HepG2 (cell line): ENCODE measurements at regions not wholly inside any gene's neighbourhood (a gene's known extent, or its start where the extent isn't known, plus 50 kb on each side); places are given as distances from the start of the nearest gene placed in this dataset.
"Not testable (repeated sequence)": the region's sequence is repeated elsewhere in the genome, so short reads cannot be mapped to it uniquely, and the experiment has no call there.

Source experiments
- EP300 ChIP-seq, 3 experiments: sonication (generic) in 1 of 3; formaldehyde crosslinking in 1 of 3; IDR thresholded peaks; 2 replicates each; pipeline versions ENCODE4 v1.5.1 to v1.6.1; 2011 to 2020; ENCODE audit warnings: low read depth in 2 of 3, low read length in 2 of 3, borderline replicate concordance in 1 of 3, improper control_type of control experiment in 1 of 3, mild to moderate bottlenecking in 1 of 3, missing genetic modification reagents in 1 of 3, moderate library complexity in 1 of 3
- FOSL1 ChIP-seq: sonication (generic); formaldehyde crosslinking; IDR thresholded peaks from 2 replicates; pipeline ENCODE4 v1.9.0; 2021; ENCODE audit warnings: missing genetic modification reagents, borderline replicate concordance
- FOSL2 ChIP-seq: sonication (generic); formaldehyde crosslinking; IDR thresholded peaks from 2 replicates; pipeline ENCODE4 v1.4.0; 2020; ENCODE audit warnings: missing genetic modification reagents
- FOXA1 ChIP-seq, 2 experiments: fragments of 450-650 bp in 1 of 2; sonication (generic) in 1 of 2; formaldehyde crosslinking in 1 of 2; IDR thresholded peaks; 2 replicates each; pipeline versions ENCODE4 v1.4.0 to v1.6.1; 2016 to 2020; ENCODE audit warnings: missing genetic modification reagents in 1 of 2
- FOXA3 ChIP-seq: IDR thresholded peaks from 2 replicates; pipeline ENCODE4 v1.6.1; 2016; ENCODE audit warnings: missing genetic modification reagents, missing compliant biosample characterization
- FOXP1 ChIP-seq, 2 experiments: fragments of 450-650 bp in 1 of 2; IDR thresholded peaks; 2 replicates each; pipeline ENCODE4 v1.6.1; 2017 to 2018; ENCODE audit warnings: antibody characterized with exemption in 1 of 2
- ISL2 ChIP-seq: sonication (generic); formaldehyde crosslinking; IDR thresholded peaks from 2 replicates; pipeline ENCODE4 v1.5.0; 2020; ENCODE audit warnings: missing genetic modification reagents
- MIXL1 ChIP-seq: IDR thresholded peaks from 2 replicates; pipeline ENCODE4 v1.6.1; 2016
- NR2F1 ChIP-seq, 2 experiments: fragments of 450-650 bp in 1 of 2; formaldehyde crosslinking in 1 of 2; IDR thresholded peaks; 2 replicates each; pipeline versions ENCODE4 v1.5.0 to v1.6.1; 2016 to 2020; ENCODE audit warnings: mild to moderate bottlenecking in 1 of 2, missing compliant biosample characterization in 1 of 2, missing genetic modification reagents in 1 of 2, moderate library complexity in 1 of 2
- RXRB ChIP-seq: IDR thresholded peaks from 2 replicates; pipeline ENCODE4 v1.6.1; 2016; ENCODE audit warnings: borderline replicate concordance, missing genetic modification reagents, missing compliant biosample characterization
- SAP130 ChIP-seq: IDR thresholded peaks from 2 replicates; pipeline ENCODE4 v1.6.1; 2016; ENCODE audit warnings: low read depth
- SOX5 ChIP-seq: IDR thresholded peaks from 2 replicates; pipeline ENCODE4 v1.6.1; 2016; ENCODE audit warnings: borderline replicate concordance
- SP5 ChIP-seq: IDR thresholded peaks from 2 replicates; pipeline ENCODE4 v1.6.1; 2016; ENCODE audit warnings: low read depth, borderline replicate concordance
- TBX2 ChIP-seq: sonication (generic); formaldehyde crosslinking; IDR thresholded peaks from 2 replicates; pipeline ENCODE4 v1.5.0; 2020; ENCODE audit warnings: missing genetic modification reagents, mild to moderate bottlenecking, borderline replicate concordance
- ZNF264 ChIP-seq: sonication (generic); formaldehyde crosslinking; IDR thresholded peaks from 2 replicates; pipeline ENCODE4 v1.4.0; 2020; ENCODE audit warnings: missing genetic modification reagents
- ZNF644 ChIP-seq: IDR thresholded peaks from 2 replicates; pipeline ENCODE4 v1.6.1; 2016; ENCODE audit warnings: low read depth
- TF ChIP-seq, protein P1 (sequence below): sonication (generic); formaldehyde crosslinking; IDR thresholded peaks from 2 replicates; pipeline ENCODE4 v1.5.1; 2020; ENCODE audit warnings: mild to moderate bottlenecking, moderate library complexity, missing genetic modification reagents
- TF ChIP-seq, protein P2 (sequence below): sonication (generic); formaldehyde crosslinking; IDR thresholded peaks from 2 replicates; pipeline ENCODE4 v1.4.0; 2020; ENCODE audit warnings: missing genetic modification reagents
- TF ChIP-seq, protein P3 (sequence below): IDR thresholded peaks from 2 replicates; pipeline ENCODE4 v1.6.1; 2016; ENCODE audit warnings: mild to moderate bottlenecking
- TF ChIP-seq, protein P4 (sequence below): IDR thresholded peaks from 2 replicates; pipeline ENCODE4 v1.6.1; 2016

DNA sequence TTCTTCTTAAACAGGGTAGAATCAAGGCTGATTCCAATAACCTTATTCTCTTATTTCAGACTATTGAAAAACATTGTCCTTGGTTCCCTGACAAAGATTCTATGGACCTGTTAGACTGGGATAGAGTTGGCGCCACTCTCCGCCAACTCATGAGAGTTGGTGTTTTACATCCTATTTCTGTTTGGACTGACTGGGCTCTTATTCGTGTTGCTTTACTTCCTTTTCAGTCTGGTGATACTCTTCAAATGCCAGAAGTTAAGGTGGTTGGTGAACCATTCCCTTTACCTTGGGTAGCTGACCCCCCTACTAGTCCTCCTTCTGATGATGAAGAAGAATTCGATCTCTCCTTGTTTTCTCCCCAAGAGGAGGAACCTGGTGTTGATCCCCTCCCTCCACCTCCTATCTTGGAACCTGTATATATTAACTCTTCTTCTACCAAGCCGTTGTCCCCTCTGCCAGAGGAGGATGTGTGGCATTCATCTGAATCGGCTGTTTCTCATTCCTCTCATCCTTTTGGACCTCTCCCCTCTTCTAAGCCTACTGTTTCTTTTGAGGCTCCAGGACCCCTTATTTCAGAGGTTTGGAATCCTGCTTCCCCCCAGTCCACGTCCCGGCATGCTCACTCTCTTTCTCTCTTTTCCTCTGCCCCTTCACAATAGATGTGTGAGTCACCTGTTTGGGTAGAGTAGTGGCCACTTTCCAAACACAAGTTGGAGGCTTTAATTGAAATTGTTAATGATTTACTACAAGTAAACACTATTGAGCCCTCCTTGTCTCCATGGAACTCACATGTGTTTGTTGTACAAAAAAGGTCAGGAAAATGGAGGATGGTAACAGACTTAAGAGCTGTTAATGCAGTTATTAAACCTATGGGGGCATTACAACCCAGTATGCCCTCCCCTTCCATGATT, 585.7 kb downstream of the NSUN3 start (continued):
- TF ChIP-seq ZNF264 (CRISPR knock-in tag) (peak; percentile 78; the same call in 1 of the 2 replicates), FOXA1 (CRISPR knock-in tag; IDR thresholded peaks at IDR 0.05) (peak; percentile 68), FOXA3 (CRISPR knock-in tag) (peak; percentile 78), ZNF644 (CRISPR knock-in tag) (peak; percentile 87), ISL2 (CRISPR knock-in tag) (peak; percentile 64), EP300 (IDR thresholded peaks at IDR 0.05; ENCODE audit: low read depth in 2 of 2, low read length in 2 of 2) (peak in 1 of 2 experiments; percentile 59; a peak in 1 of 4 replicates), EP300 (CRISPR knock-in tag; IDR thresholded peaks at IDR 0.05; ENCODE audit: borderline replicate concordance) (0 out of 2 replicates have a peak, but pooled peaks have one; percentile 16), SP5 (CRISPR knock-in tag) (0 out of 2 replicates have a peak, but pooled peaks have one; percentile 39), FOSL2 (peak; percentile 95), NR2F1 (CRISPR knock-in tag; IDR thresholded peaks at IDR 0.05) (0 out of 4 replicates have a peak, but pooled peaks of 1 of the 2 experiments have one; percentile 19), RXRB (CRISPR knock-in tag) (0 out of 2 replicates have a peak, but pooled peaks have one; percentile 23), FOSL1 (CRISPR knock-in tag) (peak; percentile 54; the same call in 1 of the 2 replicates), FOXP1 (CRISPR knock-in tag; IDR thresholded peaks at IDR 0.05) (peak; percentile 84), TBX2 (CRISPR knock-in tag) (peak; percentile 49; the same call in 1 of the 2 replicates), MIXL1 (CRISPR knock-in tag) (peak; percentile 87), SAP130 (CRISPR knock-in tag) (peak; percentile 57), SOX5 (CRISPR knock-in tag) (peak; percentile 83; the same call in 1 of the 2 replicates)
- TF ChIP-seq FOXA1, FOXP1 (IDR thresholded peaks at IDR 0.05): not testable (repeated sequence)
- TF ChIP-seq, protein P1, sequence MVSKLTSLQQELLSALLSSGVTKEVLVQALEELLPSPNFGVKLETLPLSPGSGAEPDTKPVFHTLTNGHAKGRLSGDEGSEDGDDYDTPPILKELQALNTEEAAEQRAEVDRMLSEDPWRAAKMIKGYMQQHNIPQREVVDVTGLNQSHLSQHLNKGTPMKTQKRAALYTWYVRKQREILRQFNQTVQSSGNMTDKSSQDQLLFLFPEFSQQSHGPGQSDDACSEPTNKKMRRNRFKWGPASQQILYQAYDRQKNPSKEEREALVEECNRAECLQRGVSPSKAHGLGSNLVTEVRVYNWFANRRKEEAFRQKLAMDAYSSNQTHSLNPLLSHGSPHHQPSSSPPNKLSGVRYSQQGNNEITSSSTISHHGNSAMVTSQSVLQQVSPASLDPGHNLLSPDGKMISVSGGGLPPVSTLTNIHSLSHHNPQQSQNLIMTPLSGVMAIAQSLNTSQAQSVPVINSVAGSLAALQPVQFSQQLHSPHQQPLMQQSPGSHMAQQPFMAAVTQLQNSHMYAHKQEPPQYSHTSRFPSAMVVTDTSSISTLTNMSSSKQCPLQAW (CRISPR knock-in tag) = peak; percentile 92; the same call in 1 of the 2 replicates
- TF ChIP-seq, protein P2, sequence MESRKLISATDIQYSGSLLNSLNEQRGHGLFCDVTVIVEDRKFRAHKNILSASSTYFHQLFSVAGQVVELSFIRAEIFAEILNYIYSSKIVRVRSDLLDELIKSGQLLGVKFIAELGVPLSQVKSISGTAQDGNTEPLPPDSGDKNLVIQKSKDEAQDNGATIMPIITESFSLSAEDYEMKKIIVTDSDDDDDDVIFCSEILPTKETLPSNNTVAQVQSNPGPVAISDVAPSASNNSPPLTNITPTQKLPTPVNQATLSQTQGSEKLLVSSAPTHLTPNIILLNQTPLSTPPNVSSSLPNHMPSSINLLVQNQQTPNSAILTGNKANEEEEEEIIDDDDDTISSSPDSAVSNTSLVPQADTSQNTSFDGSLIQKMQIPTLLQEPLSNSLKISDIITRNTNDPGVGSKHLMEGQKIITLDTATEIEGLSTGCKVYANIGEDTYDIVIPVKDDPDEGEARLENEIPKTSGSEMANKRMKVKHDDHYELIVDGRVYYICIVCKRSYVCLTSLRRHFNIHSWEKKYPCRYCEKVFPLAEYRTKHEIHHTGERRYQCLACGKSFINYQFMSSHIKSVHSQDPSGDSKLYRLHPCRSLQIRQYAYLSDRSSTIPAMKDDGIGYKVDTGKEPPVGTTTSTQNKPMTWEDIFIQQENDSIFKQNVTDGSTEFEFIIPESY (CRISPR knock-in tag) = peak; percentile 53; the same call in 1 of the 2 replicates
- TF ChIP-seq, protein P3, sequence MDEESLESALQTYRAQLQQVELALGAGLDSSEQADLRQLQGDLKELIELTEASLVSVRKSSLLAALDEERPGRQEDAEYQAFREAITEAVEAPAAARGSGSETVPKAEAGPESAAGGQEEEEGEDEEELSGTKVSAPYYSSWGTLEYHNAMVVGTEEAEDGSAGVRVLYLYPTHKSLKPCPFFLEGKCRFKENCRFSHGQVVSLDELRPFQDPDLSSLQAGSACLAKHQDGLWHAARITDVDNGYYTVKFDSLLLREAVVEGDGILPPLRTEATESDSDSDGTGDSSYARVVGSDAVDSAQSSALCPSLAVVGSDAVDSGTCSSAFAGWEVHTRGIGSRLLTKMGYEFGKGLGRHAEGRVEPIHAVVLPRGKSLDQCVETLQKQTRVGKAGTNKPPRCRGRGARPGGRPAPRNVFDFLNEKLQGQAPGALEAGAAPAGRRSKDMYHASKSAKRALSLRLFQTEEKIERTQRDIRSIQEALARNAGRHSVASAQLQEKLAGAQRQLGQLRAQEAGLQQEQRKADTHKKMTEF = peak; percentile 48; the same call in 1 of the 2 replicates
- TF ChIP-seq, protein P4, sequence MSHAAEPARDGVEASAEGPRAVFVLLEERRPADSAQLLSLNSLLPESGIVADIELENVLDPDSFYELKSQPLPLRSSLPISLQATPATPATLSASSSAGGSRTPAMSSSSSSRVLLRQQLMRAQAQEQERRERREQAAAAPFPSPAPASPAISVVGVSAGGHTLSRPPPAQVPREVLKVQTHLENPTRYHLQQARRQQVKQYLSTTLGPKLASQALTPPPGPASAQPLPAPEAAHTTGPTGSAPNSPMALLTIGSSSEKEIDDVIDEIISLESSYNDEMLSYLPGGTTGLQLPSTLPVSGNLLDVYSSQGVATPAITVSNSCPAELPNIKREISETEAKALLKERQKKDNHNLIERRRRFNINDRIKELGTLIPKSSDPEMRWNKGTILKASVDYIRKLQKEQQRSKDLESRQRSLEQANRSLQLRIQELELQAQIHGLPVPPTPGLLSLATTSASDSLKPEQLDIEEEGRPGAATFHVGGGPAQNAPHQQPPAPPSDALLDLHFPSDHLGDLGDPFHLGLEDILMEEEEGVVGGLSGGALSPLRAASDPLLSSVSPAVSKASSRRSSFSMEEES (CRISPR knock-in tag) = peak; percentile 30; the same call in 1 of the 2 replicates
